ENCODE measurements at regions not wholly inside any gene's neighbourhood (a gene's known extent, or its start where the extent isn't known, plus 50 kb on each side); places are given as distances from the start of the nearest gene placed in this dataset.

DNA sequence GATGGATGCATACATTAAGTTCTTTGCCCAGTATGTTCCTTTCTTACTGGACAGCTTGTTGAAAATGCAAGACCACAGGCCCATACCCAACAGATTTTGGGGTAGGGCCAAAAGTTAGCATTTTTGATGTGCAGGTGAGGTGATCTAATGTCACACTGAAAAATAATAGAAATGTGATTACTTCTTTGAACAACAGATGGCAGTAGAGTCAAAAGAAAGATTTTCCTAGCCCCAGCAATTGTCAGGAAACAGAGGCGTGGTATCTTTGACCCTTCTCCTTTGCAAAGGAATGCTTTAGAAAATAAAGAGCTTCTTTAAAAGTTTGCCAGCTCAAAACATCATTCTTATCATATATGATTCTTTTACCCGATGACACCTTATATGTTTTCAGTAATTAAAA lies 343.6 kb upstream of the SYT4 start:
- Histone ChIP-seq H3K4me1 (ENCODE audit: insufficient read depth, low read length) (no peaks in the 10 kb centered on the region), H3K4me2 (ENCODE audit: low read length) (no peak overlapping the region), H2AFZ (ENCODE audit: low read depth, low read length) (no peak overlapping the region), H3K27ac (ENCODE audit: low read depth, low read length) (no peak overlapping the region), H3K9ac (ENCODE audit: low read length) (no peak overlapping the region), H3K79me2 (ENCODE audit: insufficient read depth, low read length) (no peaks in the 10 kb centered on the region), H3K36me3 (ENCODE audit: insufficient read depth, low read length) (no peaks in the 10 kb centered on the region), H3K27me3 (ENCODE audit: insufficient read depth, low read length) (no peaks in the 10 kb centered on the region), H3K4me3 (ENCODE audit: insufficient read depth, low read depth, low read length) (no peak overlapping the region), H3K9me3 (ENCODE audit: insufficient read depth, low read depth, low read length) (no peaks in the 10 kb centered on the region), H4K20me1 (ENCODE audit: insufficient read depth, low read length) (no peaks in the 10 kb centered on the region)
- TF ChIP-seq, protein P1, sequence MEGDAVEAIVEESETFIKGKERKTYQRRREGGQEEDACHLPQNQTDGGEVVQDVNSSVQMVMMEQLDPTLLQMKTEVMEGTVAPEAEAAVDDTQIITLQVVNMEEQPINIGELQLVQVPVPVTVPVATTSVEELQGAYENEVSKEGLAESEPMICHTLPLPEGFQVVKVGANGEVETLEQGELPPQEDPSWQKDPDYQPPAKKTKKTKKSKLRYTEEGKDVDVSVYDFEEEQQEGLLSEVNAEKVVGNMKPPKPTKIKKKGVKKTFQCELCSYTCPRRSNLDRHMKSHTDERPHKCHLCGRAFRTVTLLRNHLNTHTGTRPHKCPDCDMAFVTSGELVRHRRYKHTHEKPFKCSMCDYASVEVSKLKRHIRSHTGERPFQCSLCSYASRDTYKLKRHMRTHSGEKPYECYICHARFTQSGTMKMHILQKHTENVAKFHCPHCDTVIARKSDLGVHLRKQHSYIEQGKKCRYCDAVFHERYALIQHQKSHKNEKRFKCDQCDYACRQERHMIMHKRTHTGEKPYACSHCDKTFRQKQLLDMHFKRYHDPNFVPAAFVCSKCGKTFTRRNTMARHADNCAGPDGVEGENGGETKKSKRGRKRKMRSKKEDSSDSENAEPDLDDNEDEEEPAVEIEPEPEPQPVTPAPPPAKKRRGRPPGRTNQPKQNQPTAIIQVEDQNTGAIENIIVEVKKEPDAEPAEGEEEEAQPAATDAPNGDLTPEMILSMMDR (IDR thresholded peaks at IDR 0.05; ENCODE audit: insufficient read depth, low read depth, low read length), result peak; percentile 54
- no peak for TF ChIP-seq EZH2 (IDR thresholded peaks at IDR 0.05; ENCODE audit: insufficient read depth, low read length)
- Mint-ChIP-seq H3K4me3 (ENCODE audit: unreplicated experiment) (no peak overlapping the region), H3K27me3 (ENCODE audit: low read depth, unreplicated experiment) (no peaks in the 10 kb centered on the region), H3K36me3 (ENCODE audit: low read depth, unreplicated experiment) (no peaks in the 10 kb centered on the region), H3K4me1 (ENCODE audit: low read depth, unreplicated experiment) (no peaks in the 10 kb centered on the region), H3K27ac (ENCODE audit: unreplicated experiment) (no peak overlapping the region), H3K9me3 (ENCODE audit: unreplicated experiment) (no peaks in the 10 kb centered on the region)
- FAIRE-seq (peak; percentile 90), DNase-seq (ENCODE audit: low read depth) (peak; percentile 12)

DNA sequence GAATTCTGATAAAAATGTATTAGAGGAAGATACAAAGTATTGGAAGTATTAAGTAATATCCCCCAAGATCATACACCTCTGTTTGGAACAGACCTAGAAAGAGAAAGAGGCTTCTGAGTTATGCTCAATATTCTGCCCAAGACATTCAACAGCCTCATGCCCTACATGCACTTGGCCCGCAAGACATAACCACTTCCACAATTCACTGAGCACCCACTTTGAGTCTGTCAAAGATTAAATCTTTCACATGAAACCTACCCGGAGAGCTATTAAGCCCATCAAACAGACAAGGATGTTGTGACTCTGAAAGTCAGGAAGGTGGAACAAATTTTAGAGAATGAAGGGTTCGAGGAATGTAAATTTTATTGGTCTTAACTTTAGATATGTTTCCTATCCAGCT lies 344.7 kb upstream of the SYT4 start:
- H3K27ac Mint-ChIP-seq (ENCODE audit: unreplicated experiment), result no peak overlapping the region
- no peaks in the 10 kb centered on the region for H3K9me3 Mint-ChIP-seq (ENCODE audit: unreplicated experiment)
- no peak overlapping the region for H2AFZ ChIP-seq (ENCODE audit: low read depth, low read length)

DNA sequence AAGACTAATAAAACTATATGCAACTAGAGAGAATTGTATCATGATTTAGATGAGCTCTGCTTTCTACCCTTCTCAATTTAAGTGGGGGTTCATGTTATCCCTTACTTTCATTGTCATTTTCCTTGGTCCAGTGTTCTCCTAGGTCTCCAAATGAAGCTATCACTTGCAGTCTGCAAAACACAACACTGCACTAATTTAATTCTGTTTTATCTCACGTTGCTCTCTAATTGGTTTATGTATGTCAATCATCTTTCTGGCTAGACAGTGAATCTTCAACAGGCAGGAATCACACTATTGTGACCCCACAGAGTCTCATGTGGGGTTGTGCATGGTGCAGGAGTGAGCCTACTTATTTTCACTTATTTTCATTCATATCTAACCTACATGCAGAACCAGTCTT lies 348.3 kb upstream of the SYT4 start:
- FAIRE-seq, result no peak

More for the DNA sequence above, 344.7 kb upstream of the SYT4 start:
- DNase-seq (ENCODE audit: low read depth) (no peak), FAIRE-seq (no peak)
- Histone ChIP-seq H3K27ac (ENCODE audit: low read depth, low read length) (no peak overlapping the region), H3K9me3 (ENCODE audit: insufficient read depth, low read depth, low read length) (no peaks in the 10 kb centered on the region), H3K4me1 (ENCODE audit: insufficient read depth, low read length) (no peaks in the 10 kb centered on the region), H3K9ac (ENCODE audit: low read length) (no peak overlapping the region), H4K20me1 (ENCODE audit: insufficient read depth, low read length) (no peaks in the 10 kb centered on the region), H3K36me3 (ENCODE audit: insufficient read depth, low read length) (no peaks in the 10 kb centered on the region), H3K4me3 (ENCODE audit: insufficient read depth, low read depth, low read length) (no peak overlapping the region), H3K79me2 (ENCODE audit: insufficient read depth, low read length) (no peaks in the 10 kb centered on the region), H3K27me3 (ENCODE audit: insufficient read depth, low read length) (no peaks in the 10 kb centered on the region), H3K4me2 (ENCODE audit: low read length) (no peak overlapping the region)
- TF ChIP-seq, protein P1 (IDR thresholded peaks at IDR 0.05; ENCODE audit: insufficient read depth, low read depth, low read length), result no peak
- TF ChIP-seq EZH2 (IDR thresholded peaks at IDR 0.05; ENCODE audit: insufficient read depth, low read length), result no peak
- H3K4me3 Mint-ChIP-seq (ENCODE audit: unreplicated experiment), result no peak overlapping the region
- no peaks in the 10 kb centered on the region for H3K36me3 Mint-ChIP-seq (ENCODE audit: low read depth, unreplicated experiment)
- H3K4me1 Mint-ChIP-seq (ENCODE audit: low read depth, unreplicated experiment), result no peaks in the 10 kb centered on the region
- H3K27me3 Mint-ChIP-seq (ENCODE audit: low read depth, unreplicated experiment), result no peaks in the 10 kb centered on the region

More for the DNA sequence above, 348.3 kb upstream of the SYT4 start:
- Histone ChIP-seq H3K27ac (ENCODE audit: low read depth, low read length) (no peak overlapping the region), H3K9me3 (ENCODE audit: insufficient read depth, low read depth, low read length) (no peaks in the 10 kb centered on the region), H4K20me1 (ENCODE audit: insufficient read depth, low read length) (no peaks in the 10 kb centered on the region), H3K4me1 (ENCODE audit: insufficient read depth, low read length) (no peaks in the 10 kb centered on the region), H3K27me3 (ENCODE audit: insufficient read depth, low read length) (no peaks in the 10 kb centered on the region), H2AFZ (ENCODE audit: low read depth, low read length) (no peak overlapping the region), H3K79me2 (ENCODE audit: insufficient read depth, low read length) (no peaks in the 10 kb centered on the region), H3K4me2 (ENCODE audit: low read length) (no peak overlapping the region), H3K4me3 (ENCODE audit: insufficient read depth, low read depth, low read length) (no peak overlapping the region), H3K36me3 (ENCODE audit: insufficient read depth, low read length) (no peaks in the 10 kb centered on the region), H3K9ac (ENCODE audit: low read length) (no peak overlapping the region)
- no peak for DNase-seq (ENCODE audit: low read depth)
- Mint-ChIP-seq H3K27ac (ENCODE audit: unreplicated experiment) (no peak overlapping the region), H3K4me3 (ENCODE audit: unreplicated experiment) (no peak overlapping the region), H3K9me3 (ENCODE audit: unreplicated experiment) (no peaks in the 10 kb centered on the region), H3K36me3 (ENCODE audit: low read depth, unreplicated experiment) (no peaks in the 10 kb centered on the region), H3K4me1 (ENCODE audit: low read depth, unreplicated experiment) (no peaks in the 10 kb centered on the region), H3K27me3 (ENCODE audit: low read depth, unreplicated experiment) (no peaks in the 10 kb centered on the region)
- TF ChIP-seq, protein P1 (IDR thresholded peaks at IDR 0.05; ENCODE audit: insufficient read depth, low read depth, low read length), result no peak
